ENCODE measurements at regions not wholly inside any gene's neighbourhood (a gene's known extent, or its start where the extent isn't known, plus 50 kb on each side); places are given as distances from the start of the nearest gene placed in this dataset.

GRCh38 chr2:144099340-144099739, 420.6 kb downstream of the ZEB2 start:
- TF ChIP-seq, protein P1, sequence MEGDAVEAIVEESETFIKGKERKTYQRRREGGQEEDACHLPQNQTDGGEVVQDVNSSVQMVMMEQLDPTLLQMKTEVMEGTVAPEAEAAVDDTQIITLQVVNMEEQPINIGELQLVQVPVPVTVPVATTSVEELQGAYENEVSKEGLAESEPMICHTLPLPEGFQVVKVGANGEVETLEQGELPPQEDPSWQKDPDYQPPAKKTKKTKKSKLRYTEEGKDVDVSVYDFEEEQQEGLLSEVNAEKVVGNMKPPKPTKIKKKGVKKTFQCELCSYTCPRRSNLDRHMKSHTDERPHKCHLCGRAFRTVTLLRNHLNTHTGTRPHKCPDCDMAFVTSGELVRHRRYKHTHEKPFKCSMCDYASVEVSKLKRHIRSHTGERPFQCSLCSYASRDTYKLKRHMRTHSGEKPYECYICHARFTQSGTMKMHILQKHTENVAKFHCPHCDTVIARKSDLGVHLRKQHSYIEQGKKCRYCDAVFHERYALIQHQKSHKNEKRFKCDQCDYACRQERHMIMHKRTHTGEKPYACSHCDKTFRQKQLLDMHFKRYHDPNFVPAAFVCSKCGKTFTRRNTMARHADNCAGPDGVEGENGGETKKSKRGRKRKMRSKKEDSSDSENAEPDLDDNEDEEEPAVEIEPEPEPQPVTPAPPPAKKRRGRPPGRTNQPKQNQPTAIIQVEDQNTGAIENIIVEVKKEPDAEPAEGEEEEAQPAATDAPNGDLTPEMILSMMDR (tag by site-specific recombination; IDR thresholded peaks at IDR 0.05), result no peak
- TF ChIP-seq ZNF223 (tag by site-specific recombination; IDR thresholded peaks at IDR 0.05) (no peak), ZSCAN30 (tag by site-specific recombination; IDR thresholded peaks at IDR 0.05) (no peak), TSHZ1 (tag by site-specific recombination; IDR thresholded peaks at IDR 0.05; ENCODE audit: borderline replicate concordance) (no peak), ZBTB17 (tag by site-specific recombination; IDR thresholded peaks at IDR 0.05) (no peak), ZNF624 (tag by site-specific recombination; IDR thresholded peaks at IDR 0.05) (no peak), KLF10 (tag by site-specific recombination; IDR thresholded peaks at IDR 0.05) (no peak), ZNF558 (tag by site-specific recombination; IDR thresholded peaks at IDR 0.05) (no peak), WT1 (tag by site-specific recombination; IDR thresholded peaks at IDR 0.05) (no peak), PATZ1 (tag by site-specific recombination; IDR thresholded peaks at IDR 0.05) (no peak), ZFP69B (tag by site-specific recombination; IDR thresholded peaks at IDR 0.05) (no peak)
- TF ChIP-seq, protein P2, sequence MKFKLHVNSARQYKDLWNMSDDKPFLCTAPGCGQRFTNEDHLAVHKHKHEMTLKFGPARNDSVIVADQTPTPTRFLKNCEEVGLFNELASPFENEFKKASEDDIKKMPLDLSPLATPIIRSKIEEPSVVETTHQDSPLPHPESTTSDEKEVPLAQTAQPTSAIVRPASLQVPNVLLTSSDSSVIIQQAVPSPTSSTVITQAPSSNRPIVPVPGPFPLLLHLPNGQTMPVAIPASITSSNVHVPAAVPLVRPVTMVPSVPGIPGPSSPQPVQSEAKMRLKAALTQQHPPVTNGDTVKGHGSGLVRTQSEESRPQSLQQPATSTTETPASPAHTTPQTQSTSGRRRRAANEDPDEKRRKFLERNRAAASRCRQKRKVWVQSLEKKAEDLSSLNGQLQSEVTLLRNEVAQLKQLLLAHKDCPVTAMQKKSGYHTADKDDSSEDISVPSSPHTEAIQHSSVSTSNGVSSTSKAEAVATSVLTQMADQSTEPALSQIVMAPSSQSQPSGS (tag by site-specific recombination; IDR thresholded peaks at IDR 0.05; ENCODE audit: low read depth), result no peak
